Chondrocyte (in vitro differentiated cells): ENCODE measurements at regions not wholly inside any gene's neighbourhood (a gene's known extent, or its start where the extent isn't known, plus 50 kb on each side); places are given as distances from the start of the nearest gene placed in this dataset.

Experiments
- DNase-seq: peaks from one replicate; pipeline ENCODE4 v3.0.0; 2021; ENCODE audit warnings: mixed read lengths, low spot score
- H3K27ac Mint-ChIP-seq: one replicate; pipeline ENCODE4 v1.8.0; 2021; ENCODE audit warnings: mild to moderate bottlenecking, moderate library complexity, mixed read lengths; ENCODE audit not compliant: unreplicated experiment
- H3K27me3 Mint-ChIP-seq: 2 replicates; pipeline ENCODE4 v1.8.0; 2021; ENCODE audit warnings: low read depth, mixed read lengths
- H3K36me3 Mint-ChIP-seq: 2 replicates; pipeline ENCODE4 v1.8.0; 2021; ENCODE audit warnings: low read depth, mixed read lengths
- H3K4me1 Mint-ChIP-seq: 2 replicates; pipeline ENCODE4 v1.8.0; 2021; ENCODE audit warnings: low read depth, mild to moderate bottlenecking, mixed read lengths
- H3K4me3 Mint-ChIP-seq: one replicate; pipeline ENCODE4 v1.8.0; 2021; ENCODE audit warnings: mild to moderate bottlenecking, moderate library complexity, mixed read lengths; ENCODE audit not compliant: unreplicated experiment
- H3K9me3 Mint-ChIP-seq: 2 replicates; pipeline ENCODE4 v1.8.0; 2021; ENCODE audit warnings: low read depth, mixed read lengths
- CTCF ChIP-seq: fragments of 200-600 bp; sonication (generic); IDR thresholded peaks from 2 replicates; pipeline ENCODE4 v1.5.0; 2021; ENCODE audit warnings: antibody characterized with exemption, mild to moderate bottlenecking, moderate library complexity

GRCh38 chr21:18058731-18059398 lies 185.8 kb upstream of the CHODL start:
- Mint-ChIP-seq H3K4me1 (no peaks in the 10 kb centered on the region), H3K27me3 (no peaks in the 10 kb centered on the region), H3K36me3 (no peaks in the 10 kb centered on the region), H3K9me3 (peaks cover 15% of the 10 kb centered on the region), H3K4me3 (no peak overlapping the region), H3K27ac (no peak overlapping the region)
- DNase-seq, result no peak
- TF ChIP-seq CTCF, result no peak

- Mint-ChIP-seq H3K27me3 (no peaks in the 10 kb centered on the region), H3K36me3 (no peaks in the 10 kb centered on the region), H3K4me1 (no peaks in the 10 kb centered on the region), H3K27ac (no peak overlapping the region), H3K4me3 (no peak overlapping the region), H3K9me3 (peaks cover 3% of the 10 kb centered on the region)
- no peak for TF ChIP-seq CTCF
- DNase-seq, result no peak
Measured at GRCh38 chr21:18053151-18053550, 191.5 kb upstream of the CHODL start.

GRCh38 chr21:18049461-18049860 lies 195.2 kb upstream of the CHODL start:
- Mint-ChIP-seq H3K4me3 (no peak overlapping the region), H3K27ac (no peak overlapping the region), H3K4me1 (no peaks in the 10 kb centered on the region), H3K36me3 (no peaks in the 10 kb centered on the region), H3K27me3 (no peaks in the 10 kb centered on the region), H3K9me3 (peaks cover 3% of the 10 kb centered on the region)
- DNase-seq, result no peak
- TF ChIP-seq CTCF, result no peak

- H3K27me3 Mint-ChIP-seq, result no peaks in the 10 kb centered on the region
- DNase-seq, result no peak
- no peak overlapping the region for H3K4me3 Mint-ChIP-seq
- peak; percentile 67 for TF ChIP-seq CTCF
- H3K4me1 Mint-ChIP-seq, result no peaks in the 10 kb centered on the region
- no peak overlapping the region for H3K27ac Mint-ChIP-seq
- no peaks in the 10 kb centered on the region for H3K9me3 Mint-ChIP-seq
- no peaks in the 10 kb centered on the region for H3K36me3 Mint-ChIP-seq
Measured at GRCh38 chr21:18041012-18041411, 203.6 kb upstream of the CHODL start.

- no peak for TF ChIP-seq CTCF
- H3K36me3 Mint-ChIP-seq, result no peaks in the 10 kb centered on the region
- no peak overlapping the region for H3K27ac Mint-ChIP-seq
- no peak overlapping the region for H3K4me3 Mint-ChIP-seq
- peaks cover 30% of the 10 kb centered on the region for H3K9me3 Mint-ChIP-seq
- no peaks in the 10 kb centered on the region for H3K27me3 Mint-ChIP-seq
- no peaks in the 10 kb centered on the region for H3K4me1 Mint-ChIP-seq
- DNase-seq, result no peak
Measured at GRCh38 chr21:18030248-18030647, 211.1 kb upstream of the C21orf91 start.
